Fibroblast of mammary gland (primary cell): ENCODE measurements at regions not wholly inside any gene's neighbourhood (a gene's known extent, or its start where the extent isn't known, plus 50 kb on each side); places are given as distances from the start of the nearest gene placed in this dataset.
A peak's percentile ranks its signal among the peaks of the same experiment; 100 is the strongest.

ENCODE experiments used
- DNase-seq: peaks from one replicate; pipeline ENCODE4 v3.0.0-alpha.2; 2010; ENCODE audit warnings: low read depth
- H3K4me3 ChIP-seq: 2 replicates; pipeline ENCODE4 v1.5.1; 2011; ENCODE audit warnings: low read depth, mild to moderate bottlenecking, low read length, moderate library complexity; ENCODE audit not compliant: control insufficient read depth
- TF ChIP-seq, protein P1 (sequence below): conservative IDR thresholded peaks from 2 replicates; pipeline ENCODE4 v1.5.1; 2011; ENCODE audit warnings: low read depth, low read length, inconsistent platforms; ENCODE audit not compliant: control insufficient read depth, insufficient read depth

DNA sequence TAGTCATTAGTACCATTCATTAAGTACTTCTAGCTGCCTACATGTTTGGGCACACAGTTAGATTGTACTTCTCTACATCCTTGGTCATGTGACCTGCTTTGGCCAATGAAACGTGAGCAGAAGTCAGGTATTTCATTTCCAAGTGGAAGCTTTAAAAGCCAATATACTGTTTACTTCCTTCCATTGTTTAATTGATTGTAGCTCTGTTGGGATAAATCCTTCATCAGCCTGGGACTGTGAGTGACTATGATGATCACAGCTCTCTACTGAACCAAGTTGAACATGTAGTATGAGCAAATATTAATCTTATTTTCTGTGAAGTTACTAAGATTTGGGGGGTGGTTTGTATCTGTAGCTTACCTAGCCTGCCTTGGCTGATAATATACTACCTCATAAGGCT is 116.5 kb upstream of the ROPN1 start:
- TF ChIP-seq, protein P1, sequence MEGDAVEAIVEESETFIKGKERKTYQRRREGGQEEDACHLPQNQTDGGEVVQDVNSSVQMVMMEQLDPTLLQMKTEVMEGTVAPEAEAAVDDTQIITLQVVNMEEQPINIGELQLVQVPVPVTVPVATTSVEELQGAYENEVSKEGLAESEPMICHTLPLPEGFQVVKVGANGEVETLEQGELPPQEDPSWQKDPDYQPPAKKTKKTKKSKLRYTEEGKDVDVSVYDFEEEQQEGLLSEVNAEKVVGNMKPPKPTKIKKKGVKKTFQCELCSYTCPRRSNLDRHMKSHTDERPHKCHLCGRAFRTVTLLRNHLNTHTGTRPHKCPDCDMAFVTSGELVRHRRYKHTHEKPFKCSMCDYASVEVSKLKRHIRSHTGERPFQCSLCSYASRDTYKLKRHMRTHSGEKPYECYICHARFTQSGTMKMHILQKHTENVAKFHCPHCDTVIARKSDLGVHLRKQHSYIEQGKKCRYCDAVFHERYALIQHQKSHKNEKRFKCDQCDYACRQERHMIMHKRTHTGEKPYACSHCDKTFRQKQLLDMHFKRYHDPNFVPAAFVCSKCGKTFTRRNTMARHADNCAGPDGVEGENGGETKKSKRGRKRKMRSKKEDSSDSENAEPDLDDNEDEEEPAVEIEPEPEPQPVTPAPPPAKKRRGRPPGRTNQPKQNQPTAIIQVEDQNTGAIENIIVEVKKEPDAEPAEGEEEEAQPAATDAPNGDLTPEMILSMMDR, result no peak
- no peak overlapping the region for H3K4me3 ChIP-seq
- DNase-seq, result no peak

DNA sequence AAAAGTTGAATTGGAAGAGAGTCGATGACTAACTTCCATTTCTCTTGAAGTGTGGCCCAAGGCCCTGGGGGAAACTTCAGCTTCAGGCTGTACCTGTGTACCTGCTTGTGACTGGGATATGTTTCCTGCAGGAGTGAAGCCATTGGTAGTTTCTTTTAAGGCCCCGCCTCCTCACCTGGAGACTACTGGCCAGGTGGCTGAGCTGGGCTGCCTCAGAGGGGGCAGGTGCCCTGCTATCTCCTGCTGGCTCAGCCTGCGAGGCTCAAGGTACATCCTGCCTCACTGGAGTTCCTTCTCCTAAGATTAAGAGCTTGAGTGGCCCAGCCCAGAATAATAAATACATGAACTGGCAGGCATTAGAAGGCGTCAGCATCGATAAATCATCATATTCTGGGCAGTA is 121.6 kb upstream of the ROPN1 start:
- TF ChIP-seq, protein P1, result no peak
- H3K4me3 ChIP-seq, result no peak overlapping the region
- no peak for DNase-seq

DNA sequence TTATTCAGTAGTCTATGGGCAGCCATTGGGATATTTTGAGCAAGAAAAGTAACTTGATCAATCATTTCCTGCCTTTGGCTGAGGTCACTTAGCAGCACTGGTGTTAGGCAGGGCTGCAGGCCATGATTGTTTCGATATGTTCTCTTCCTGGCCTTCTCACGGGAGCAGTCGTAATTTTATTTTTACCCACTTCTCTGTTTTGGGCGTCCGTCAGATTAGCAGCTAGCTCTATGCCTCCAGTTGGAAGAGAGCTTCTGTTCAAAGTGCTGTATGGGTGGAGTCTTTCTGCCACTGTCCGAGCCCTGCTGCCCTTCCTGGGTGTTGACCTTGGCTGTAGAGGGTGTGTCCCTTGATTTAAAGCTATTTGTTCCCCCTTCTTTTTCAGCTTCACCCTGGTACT is 123.4 kb upstream of the ROPN1 start:
- H3K4me3 ChIP-seq, result no peak overlapping the region
- TF ChIP-seq, protein P1, result no peak
- DNase-seq, result no peak

DNA sequence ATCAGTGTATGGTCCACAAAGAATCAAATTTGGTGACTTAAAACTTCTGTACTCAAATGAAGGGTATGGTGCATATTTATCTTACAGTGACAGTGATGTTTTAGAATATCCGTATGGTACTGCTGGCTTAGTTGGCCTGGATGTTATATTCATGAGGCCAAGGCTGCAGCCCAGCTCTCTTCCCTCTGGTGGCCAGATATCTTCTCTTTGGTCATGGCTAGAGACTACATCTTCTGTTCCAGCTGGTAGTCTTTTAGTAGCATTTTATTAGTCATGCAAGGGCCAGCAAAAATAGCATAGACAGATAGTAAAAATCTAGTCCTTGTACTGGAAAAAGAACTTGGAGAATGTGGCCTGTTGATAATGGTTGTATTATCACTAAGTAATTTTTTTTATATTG is 124.0 kb upstream of the ROPN1 start:
- TF ChIP-seq, protein P1, result no peak
- no peak overlapping the region for H3K4me3 ChIP-seq
- no peak for DNase-seq

DNA sequence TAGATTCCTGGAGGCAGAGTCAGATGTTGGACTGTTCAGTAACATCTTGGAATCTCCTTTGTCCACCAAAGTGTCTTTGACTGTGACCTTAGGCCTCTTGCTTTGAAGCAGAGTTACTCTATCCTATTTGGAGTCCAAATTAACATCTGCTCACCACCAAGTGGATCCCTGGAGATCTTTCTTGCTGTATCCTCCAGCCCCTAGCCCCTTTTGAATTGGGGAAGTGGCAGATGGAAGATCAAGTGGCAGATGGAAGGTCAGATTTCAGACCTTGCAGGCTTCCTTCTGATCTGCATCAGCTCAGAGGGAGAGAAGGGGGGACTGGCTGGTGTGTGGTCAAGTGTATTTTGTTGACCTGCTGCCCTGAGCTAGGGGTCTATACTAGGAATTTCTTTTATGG is 125.0 kb upstream of the ROPN1 start:
- TF ChIP-seq, protein P1, result no peak
- no peak overlapping the region for H3K4me3 ChIP-seq
- DNase-seq, result no peak

DNA sequence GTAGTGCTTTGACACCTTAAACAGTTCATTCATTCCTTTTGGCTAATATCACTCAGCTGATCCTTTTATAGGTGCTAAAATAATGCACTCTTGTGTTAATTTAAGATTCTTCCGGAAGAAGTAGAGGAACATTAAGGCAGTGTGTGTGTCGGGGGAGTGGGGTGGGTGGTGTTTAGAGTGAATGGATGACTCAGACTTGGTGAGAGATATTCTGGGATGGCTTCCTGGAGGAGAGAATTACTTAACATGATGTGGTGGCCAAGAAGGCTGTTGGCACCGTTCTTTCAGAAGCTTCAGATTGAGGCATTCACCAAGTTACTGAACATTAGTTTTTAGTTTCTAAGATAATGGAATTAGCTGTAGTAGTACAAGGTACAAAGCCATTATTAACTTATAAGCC is 125.6 kb upstream of the ROPN1 start:
- H3K4me3 ChIP-seq, result no peak overlapping the region
- TF ChIP-seq, protein P1, result no peak
- peak; percentile 83 for DNase-seq

DNA sequence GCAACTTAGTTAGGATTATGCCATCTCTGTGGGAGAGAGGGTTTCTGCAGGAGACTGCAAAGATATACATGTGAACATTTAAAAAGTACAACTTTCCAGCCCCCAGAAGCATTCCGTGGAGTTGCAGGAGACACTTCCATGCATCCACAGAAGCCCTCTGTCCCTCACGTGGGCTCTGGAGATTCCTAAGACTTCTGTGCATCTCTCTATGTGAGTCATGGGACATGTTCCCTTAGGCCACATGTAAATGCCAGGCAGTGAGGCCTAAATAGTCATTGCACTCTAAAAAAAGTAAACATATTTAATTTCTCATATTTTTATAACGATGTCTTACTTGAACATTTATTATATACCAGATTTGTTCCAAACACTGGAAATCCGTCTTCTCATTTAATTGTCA is 126.5 kb upstream of the ROPN1 start:
- no peak overlapping the region for H3K4me3 ChIP-seq
- TF ChIP-seq, protein P1, result no peak
- DNase-seq, result peak; percentile 67
